GM18909 (cell line): ENCODE measurements at regions not wholly inside any gene's neighbourhood (a gene's known extent, or its start where the extent isn't known, plus 50 kb on each side); places are given as distances from the start of the nearest gene placed in this dataset.
"Not testable (repeated sequence)": the region's sequence is repeated elsewhere in the genome, so short reads cannot be mapped to it uniquely, and the experiment has no call there.

Experiments
- ATAC-seq: cut with Tn5 transposase; IDR thresholded peaks from one replicate; pipeline ENCODE4 v1.9.1; 2021; ENCODE audit warnings: mild to moderate bottlenecking; ENCODE audit not compliant: unreplicated experiment, poor library complexity

GRCh38 chr4:117661091-117662072 lies 372.9 kb upstream of the NDST3 start:
- no peak for ATAC-seq

- no peak for ATAC-seq
Observed at GRCh38 chr4:117664706-117665444, 369.4 kb upstream of the NDST3 start.

GRCh38 chr4:117676153-117676552 lies 358.1 kb upstream of the NDST3 start:
- no peak for ATAC-seq

- ATAC-seq: no peak
Observed at GRCh38 chr4:117678861-117679260, 355.4 kb upstream of the NDST3 start.

GRCh38 chr4:117691572-117692351 lies 342.5 kb upstream of the NDST3 start:
- no peak for ATAC-seq

GRCh38 chr4:117692538-117692937 lies 341.7 kb upstream of the NDST3 start:
- no peak for ATAC-seq

- no peak for ATAC-seq
Observed at GRCh38 chr4:117699595-117699994, 334.7 kb upstream of the NDST3 start.

GRCh38 chr4:117700111-117700892 lies 334.0 kb upstream of the NDST3 start:
- peak; percentile 48 for ATAC-seq

GRCh38 chr4:117702353-117702752 lies 331.9 kb upstream of the NDST3 start:
- no peak for ATAC-seq

GRCh38 chr4:117704721-117705120 lies 329.6 kb upstream of the NDST3 start:
- no peak for ATAC-seq

GRCh38 chr4:117740736-117741135 lies 293.6 kb upstream of the NDST3 start:
- ATAC-seq: no peak

GRCh38 chr4:117745379-117745778 lies 288.9 kb upstream of the NDST3 start:
- not testable (repeated sequence) for ATAC-seq

GRCh38 chr4:117755438-117755837 lies 278.8 kb upstream of the NDST3 start:
- ATAC-seq: no peak

- no peak for ATAC-seq
Observed at GRCh38 chr4:117768610-117769009, 265.7 kb upstream of the NDST3 start.

GRCh38 chr4:117770269-117771102 lies 263.8 kb upstream of the NDST3 start:
- ATAC-seq: no peak

GRCh38 chr4:117771647-117772337 lies 262.5 kb upstream of the NDST3 start:
- no peak for ATAC-seq

- ATAC-seq: no peak
Observed at GRCh38 chr4:117773064-117773936, 261.0 kb upstream of the NDST3 start.
